ELF-1 (cell line): ENCODE measurements at regions not wholly inside any gene's neighbourhood (a gene's known extent, or its start where the extent isn't known, plus 50 kb on each side); places are given as distances from the start of the nearest gene placed in this dataset.
A peak's percentile ranks its signal among the peaks of the same experiment; 100 is the strongest.

ENCODE experiments used
- DNase-seq: peaks from one replicate; pipeline ENCODE4 v3.0.0-alpha.2; 2016; ENCODE audit warnings: low read depth, low spot score

DNA sequence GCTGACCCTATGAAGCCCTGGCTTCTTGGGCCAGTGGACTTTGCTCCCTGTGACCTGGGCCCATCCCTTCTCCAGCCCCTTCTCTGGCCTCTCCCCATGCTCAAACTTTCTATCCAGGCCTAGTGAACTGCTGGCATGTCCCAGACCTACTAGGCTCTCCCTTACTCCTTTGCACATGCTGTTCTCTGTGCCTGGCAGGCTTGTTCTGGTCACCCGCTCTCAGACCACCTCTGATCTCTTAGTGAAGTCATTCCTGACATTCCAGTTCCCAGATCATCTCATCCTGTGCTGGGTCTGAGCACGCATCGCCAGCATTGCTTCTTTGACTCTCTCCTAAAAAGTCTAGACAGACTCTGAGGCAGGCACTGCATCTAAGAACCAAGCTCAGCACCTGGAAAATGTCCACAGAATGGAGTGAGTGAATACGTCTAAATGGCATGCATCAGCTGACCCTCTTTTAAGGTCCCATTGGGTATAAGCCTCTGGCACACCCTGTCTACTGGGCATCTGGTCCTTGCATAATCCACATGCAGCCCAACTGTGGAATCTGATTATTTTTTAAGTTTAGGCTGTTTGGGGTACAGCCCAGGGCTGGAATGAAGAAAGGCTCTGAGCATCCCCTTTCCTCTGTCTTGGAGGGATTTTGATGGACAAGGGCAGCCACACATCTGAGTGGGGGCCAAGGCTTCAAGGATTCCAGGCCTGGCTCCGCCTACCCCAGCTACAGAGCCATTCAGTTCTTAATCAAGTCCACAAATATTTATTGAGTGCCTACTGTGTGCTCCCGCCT lies 130.6 kb upstream of the HAAO start:
- DNase-seq, result peak; percentile 61

DNA sequence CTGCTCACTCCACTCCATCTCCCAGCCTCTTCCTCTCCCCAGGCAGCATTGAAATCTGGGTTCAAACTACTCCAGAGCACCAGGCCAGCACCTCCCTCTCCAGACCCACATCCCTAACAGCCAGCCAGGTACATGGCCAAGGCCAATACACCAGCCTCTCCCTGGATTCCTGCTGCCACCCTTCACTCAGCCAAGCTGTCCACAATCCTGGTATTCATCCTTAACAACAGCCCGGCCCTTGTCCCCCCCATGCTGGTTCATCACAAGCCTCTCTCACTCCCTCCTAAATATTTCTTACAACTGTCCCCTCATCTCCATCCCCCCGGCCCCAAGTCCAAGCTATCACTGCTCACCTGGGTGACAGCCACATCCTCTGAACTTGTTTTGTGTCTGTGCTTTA lies 129.9 kb upstream of the HAAO start:
- no peak for DNase-seq

GRCh38 chr2:42921721-42922120 lies 129.3 kb upstream of the HAAO start:
- no peak for DNase-seq

- no peak for DNase-seq
Observed at GRCh38 chr2:42921147-42921520, 128.8 kb upstream of the HAAO start.

DNA sequence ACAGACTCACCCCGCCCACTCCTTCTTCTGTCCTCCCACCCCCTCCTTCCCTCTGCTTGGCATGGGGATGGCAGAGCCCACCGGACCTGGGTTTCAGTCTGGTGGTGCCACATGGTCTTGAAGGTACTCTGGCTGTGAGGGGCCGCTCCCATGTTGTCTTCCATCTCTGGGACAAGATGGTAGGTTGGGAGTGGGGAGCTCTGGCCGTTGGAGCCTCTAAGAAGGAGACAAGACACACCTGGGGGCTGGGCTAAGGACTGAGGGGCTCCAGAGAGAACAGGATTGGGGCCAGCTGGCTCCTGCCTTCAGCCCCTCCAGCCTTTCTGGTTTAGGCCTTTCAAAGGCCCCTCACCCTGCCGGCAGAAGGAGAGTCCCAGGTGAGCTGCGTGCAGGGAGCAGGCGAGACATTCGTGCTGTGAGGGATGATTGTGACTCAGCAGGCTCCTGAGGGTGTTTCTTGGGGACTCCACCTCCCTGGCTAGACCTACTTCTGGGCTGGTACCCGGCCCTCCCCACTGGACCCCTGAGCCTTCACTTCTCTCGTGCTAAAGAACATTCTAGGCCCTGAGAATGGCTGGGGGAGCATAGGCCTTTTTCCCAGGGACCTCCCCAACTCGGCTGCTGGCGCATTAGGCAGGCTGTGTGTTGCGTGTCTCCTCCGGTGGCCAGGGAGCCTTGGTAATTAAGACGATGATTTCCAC lies 128.2 kb upstream of the HAAO start:
- DNase-seq, result no peak

GRCh38 chr2:42918671-42919318 lies 126.4 kb upstream of the HAAO start:
- no peak for DNase-seq

DNA sequence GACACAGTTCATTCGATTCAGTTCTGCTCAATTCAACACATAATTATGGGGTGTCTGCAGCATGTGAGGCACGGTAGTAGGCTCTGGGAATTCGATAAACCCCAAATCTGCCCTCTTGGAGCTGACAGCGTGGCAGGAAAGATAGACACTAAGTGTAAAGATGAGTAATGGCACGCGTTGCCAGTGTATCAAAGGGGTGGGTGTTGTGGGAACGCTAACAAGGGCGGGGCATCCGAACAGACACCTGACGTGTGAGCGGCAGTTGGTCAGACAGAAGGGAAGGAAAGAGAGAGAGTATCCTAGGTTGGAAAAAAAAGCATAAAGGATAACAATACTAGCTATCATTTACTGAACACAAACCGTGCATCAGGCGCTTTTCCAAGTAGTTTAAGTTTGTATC lies 125.7 kb upstream of the HAAO start:
- no peak for DNase-seq

DNA sequence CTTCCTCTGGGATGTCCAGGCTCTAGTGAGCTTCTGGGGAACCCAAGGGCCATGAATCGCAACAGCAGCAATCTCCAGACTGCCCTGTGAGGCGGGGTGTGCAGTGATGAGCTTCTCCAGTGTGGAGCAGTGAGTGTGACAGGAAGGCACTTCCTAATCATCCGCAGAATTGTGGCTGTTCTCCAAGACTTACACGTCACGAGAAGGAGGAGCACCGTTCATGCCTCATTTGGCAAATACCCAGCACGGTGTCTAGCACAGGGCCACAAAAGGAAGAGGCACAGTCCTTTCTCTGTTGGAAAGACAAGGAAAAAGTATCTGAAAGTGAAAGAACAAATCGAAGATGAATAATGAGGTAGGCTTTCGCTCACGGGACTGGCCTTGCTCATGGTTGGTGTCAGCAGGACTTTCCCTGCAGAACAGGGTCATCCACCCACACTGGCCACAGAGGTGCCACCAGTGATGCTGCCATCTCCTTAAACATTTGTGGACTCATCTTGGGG lies 125.1 kb upstream of the HAAO start:
- DNase-seq, result no peak

GRCh38 chr2:42916324-42916723 lies 123.9 kb upstream of the HAAO start:
- DNase-seq, result no peak

DNA sequence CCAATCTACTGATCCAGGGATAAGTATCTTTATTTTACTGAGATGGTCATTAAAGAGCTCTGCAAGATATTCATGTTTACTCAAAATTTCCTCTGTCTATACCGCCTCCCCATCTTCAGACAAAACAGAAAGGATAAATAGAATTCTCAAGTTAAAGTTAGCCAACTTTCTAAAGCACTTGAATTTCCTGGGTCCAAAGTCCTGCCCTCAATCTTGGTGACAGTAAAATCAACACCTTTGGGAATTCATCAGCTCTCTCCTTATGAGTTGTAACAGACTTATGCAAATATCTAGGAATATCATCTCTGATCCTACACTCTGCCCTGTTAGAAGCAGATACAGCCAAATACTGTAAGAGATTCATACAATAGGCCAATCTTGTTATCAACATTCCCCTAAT lies 122.5 kb upstream of the HAAO start:
- DNase-seq, result no peak

GRCh38 chr2:42914314-42914713 lies 121.9 kb upstream of the HAAO start:
- DNase-seq, result no peak

- no peak for DNase-seq
Observed at GRCh38 chr2:42913280-42913878, 121.0 kb upstream of the HAAO start.

DNA sequence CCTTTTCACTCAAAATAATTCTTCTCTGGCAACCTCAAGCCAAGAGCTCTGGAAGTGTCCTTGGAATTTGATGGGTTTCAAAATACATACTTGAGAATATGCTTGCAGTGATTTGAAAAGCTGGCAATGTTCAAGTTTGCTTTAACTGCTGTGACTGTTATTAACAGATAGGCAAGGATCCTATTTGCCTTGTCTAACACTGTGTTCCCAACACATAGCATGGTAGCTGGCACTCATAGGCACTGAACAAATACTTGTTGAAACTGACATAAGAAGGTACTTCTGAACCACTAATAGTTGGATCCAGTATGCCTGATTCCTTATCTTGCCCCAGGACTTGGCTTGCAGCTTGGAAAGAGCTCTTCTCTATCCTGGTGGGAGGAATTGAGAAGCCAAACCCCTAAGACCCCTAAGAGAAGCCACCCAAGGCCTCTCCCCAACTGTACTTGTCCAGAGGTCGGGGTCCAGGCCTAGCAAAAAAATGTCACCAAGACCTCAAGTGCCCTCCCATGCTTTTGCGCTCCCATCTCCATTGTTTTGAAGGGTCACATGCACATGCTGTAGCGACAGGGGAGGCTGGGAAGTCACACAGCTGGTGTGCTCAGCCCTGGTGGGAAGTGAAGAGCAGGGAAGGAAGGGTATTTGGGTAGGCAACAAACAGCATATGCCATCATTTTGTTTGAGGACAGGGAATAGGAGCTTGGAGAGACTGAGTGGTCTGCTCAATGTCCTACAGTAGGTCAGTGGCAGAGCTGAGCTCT lies 118.4 kb upstream of the HAAO start:
- no peak for DNase-seq

GRCh38 chr2:42909966-42910365 lies 117.6 kb upstream of the HAAO start:
- DNase-seq, result no peak

- DNase-seq, result no peak
Observed at GRCh38 chr2:42908518-42909200, 116.3 kb upstream of the HAAO start.

DNA sequence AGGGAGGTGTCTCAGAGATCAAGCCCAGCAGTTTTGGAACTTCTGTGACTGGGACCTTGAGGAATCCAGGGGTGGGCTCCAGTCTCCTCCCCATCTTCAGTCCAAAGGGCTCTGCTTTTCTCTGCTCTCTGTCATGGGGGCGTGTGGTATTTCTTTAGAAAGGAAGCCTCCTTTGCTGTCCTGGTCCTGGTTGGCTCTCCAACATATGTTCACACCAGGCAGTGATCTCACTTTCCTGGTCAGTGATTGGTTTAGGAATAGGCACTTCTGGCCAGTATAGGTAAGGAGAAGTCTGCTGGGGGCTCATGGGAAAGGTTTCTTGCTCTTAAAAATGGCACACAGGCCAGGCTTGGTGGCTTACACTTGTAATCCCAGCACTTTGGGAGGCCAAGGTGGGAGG lies 115.5 kb upstream of the HAAO start:
- DNase-seq, result no peak

DNA sequence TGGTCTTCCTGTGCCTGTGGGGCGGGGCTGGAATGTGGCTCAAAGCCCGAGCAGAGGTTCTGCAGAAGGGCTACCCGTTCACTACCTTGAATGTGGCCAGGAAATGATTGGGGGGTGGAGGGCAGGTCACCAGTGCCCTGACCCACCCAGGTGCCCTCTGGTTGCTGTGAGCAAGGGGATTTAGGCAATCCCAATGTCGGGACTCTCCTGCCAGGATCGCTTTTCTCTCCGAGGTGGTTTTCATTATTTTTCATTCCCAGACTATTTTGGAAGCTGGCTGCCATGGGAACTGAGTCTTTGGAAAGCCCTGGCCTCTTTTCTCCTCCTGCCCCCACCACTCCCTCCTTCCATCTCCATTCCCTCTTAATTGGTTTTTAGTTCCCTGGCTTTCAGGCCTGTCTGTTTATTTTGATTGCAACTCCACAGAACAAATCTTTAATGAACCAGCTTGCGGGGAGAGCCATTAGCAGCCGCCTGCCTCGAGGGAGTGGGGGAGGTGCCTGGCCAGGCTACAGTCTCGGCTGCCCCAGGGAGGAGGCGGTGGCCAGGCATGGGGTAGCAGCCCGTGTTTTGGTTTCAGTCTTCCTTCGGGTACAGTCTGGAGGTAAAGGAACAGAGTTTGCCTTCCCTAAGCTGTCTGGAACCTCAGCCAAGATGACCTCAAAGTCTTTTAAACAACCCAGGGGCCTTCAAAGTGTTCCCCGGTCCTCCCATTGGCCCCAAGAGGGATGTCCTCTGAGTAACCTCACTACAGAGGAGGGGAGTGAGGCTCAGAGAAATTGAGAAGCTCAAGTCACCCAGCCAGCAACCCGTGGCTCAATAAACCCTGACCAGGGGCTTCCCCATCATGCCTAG lies 114.4 kb upstream of the HAAO start:
- peak; percentile 94 for DNase-seq

- DNase-seq, result peak; percentile 36
Observed at GRCh38 chr2:42906111-42906556, 113.8 kb upstream of the HAAO start.

- DNase-seq, result peak; percentile 68
Observed at GRCh38 chr2:42905341-42906110, 113.1 kb upstream of the HAAO start.
